GM23338 (cell line): ENCODE measurements at regions not wholly inside any gene's neighbourhood (a gene's known extent, or its start where the extent isn't known, plus 50 kb on each side); places are given as distances from the start of the nearest gene placed in this dataset.

Experiments
- ATAC-seq: fragments of 200-7000 bp; cut with Tn5 transposase; 3 replicates; pipeline ENCODE4 v1.9.1; 2020
- DNase-seq: peaks from one replicate; pipeline ENCODE4 v3.0.0-alpha.2; 2015; ENCODE audit warnings: low spot score
- H2AFZ ChIP-seq: fragments of 200-600 bp; sonication (generic); 2 replicates; pipeline ENCODE4 v1.8.0; 2016; ENCODE audit warnings: antibody characterized with exemption, mild to moderate bottlenecking, moderate library complexity
- H3F3A ChIP-seq: fragments of 200-600 bp; sonication (generic); replicated peaks from 2 replicates; pipeline ENCODE4 v1.8.0; 2017; ENCODE audit warnings: antibody characterized with exemption, mixed run types, low read depth
- H3K27ac ChIP-seq: fragments of 200-600 bp; sonication (generic); 2 replicates; pipeline ENCODE4 v1.6.1; 2016; ENCODE audit warnings: low read depth
- H3K27me3 ChIP-seq: fragments of 200-600 bp; sonication (generic); 2 replicates; pipeline ENCODE4 v1.8.0; 2016; ENCODE audit warnings: mild to moderate bottlenecking, mixed run types, moderate library complexity; ENCODE audit not compliant: insufficient read depth
- H3K36me3 ChIP-seq: fragments of 200-600 bp; sonication (generic); 2 replicates; pipeline ENCODE4 v1.8.0; 2016; ENCODE audit warnings: mild to moderate bottlenecking; ENCODE audit not compliant: insufficient read depth
- H3K4me1 ChIP-seq: fragments of 200-600 bp; sonication (generic); 2 replicates; pipeline ENCODE4 v1.8.0; 2016; ENCODE audit warnings: mild to moderate bottlenecking, moderate library complexity; ENCODE audit not compliant: insufficient read depth
- H3K4me2 ChIP-seq: fragments of 200-600 bp; sonication (generic); 2 replicates; pipeline ENCODE4 v1.7.1; 2017; ENCODE audit warnings: mixed run types
- H3K4me3 ChIP-seq: fragments of 200-600 bp; sonication (generic); 2 replicates; pipeline ENCODE4 v1.6.1; 2016; ENCODE audit warnings: mixed run types
- H3K79me2 ChIP-seq: fragments of 200-600 bp; sonication (generic); replicated peaks from 2 replicates; pipeline ENCODE4 v1.8.0; 2017; ENCODE audit warnings: mild to moderate bottlenecking; ENCODE audit not compliant: insufficient read depth
- H3K9me2 ChIP-seq: fragments of 200-600 bp; sonication (generic); 2 replicates; pipeline ENCODE4 v1.8.0; 2017; ENCODE audit not compliant: insufficient read depth
- H4K20me1 ChIP-seq: fragments of 200-600 bp; sonication (generic); replicated peaks from 2 replicates; pipeline ENCODE4 v1.8.0; 2017; ENCODE audit warnings: mild to moderate bottlenecking; ENCODE audit not compliant: insufficient read depth
- H3K27ac Mint-ChIP-seq: 2 replicates; pipeline ENCODE4 v1.8.0; 2020; ENCODE audit warnings: inconsistent platforms, mild to moderate bottlenecking, moderate library complexity, mixed read lengths
- H3K27me3 Mint-ChIP-seq: 3 replicates; pipeline ENCODE4 v1.8.0; 2022; ENCODE audit warnings: low read depth, mild to moderate bottlenecking, moderate library complexity, mixed read lengths, inconsistent platforms; ENCODE audit not compliant: insufficient read depth, poor library complexity
- H3K36me3 Mint-ChIP-seq: 3 replicates; pipeline ENCODE4 v1.8.0; 2021; ENCODE audit warnings: low read depth, mild to moderate bottlenecking, inconsistent platforms, moderate library complexity, mixed read lengths
- H3K4me1 Mint-ChIP-seq: 3 replicates; pipeline ENCODE4 v1.8.0; 2020; ENCODE audit warnings: mild to moderate bottlenecking, inconsistent platforms, mixed read lengths
- H3K4me3 Mint-ChIP-seq: 3 replicates; pipeline ENCODE4 v1.8.0; 2021; ENCODE audit warnings: moderate library complexity, mild to moderate bottlenecking, inconsistent platforms, mixed read lengths
- H3K9me3 Mint-ChIP-seq: 3 replicates; pipeline ENCODE4 v1.8.0; 2020; ENCODE audit warnings: moderate library complexity, mild to moderate bottlenecking, inconsistent platforms, mixed read lengths
- CREB1 ChIP-seq: fragments of 250-450 bp; sonication (Bioruptor Pico); IDR thresholded peaks from 2 replicates; pipeline ENCODE4 v1.5.0; 2020; ENCODE audit warnings: low read depth, mild to moderate bottlenecking, moderate library complexity
- CTCF ChIP-seq, 2 experiments: fragments of 200-600 bp in 1 of 2; sonication (generic) in 1 of 2; conservative IDR thresholded peaks; 2 replicates each; pipeline versions ENCODE4 v1.5.1 to v1.6.1; 2016 to 2017; ENCODE audit warnings: antibody characterized with exemption in 2 of 2, low read depth in 2 of 2, mild to moderate bottlenecking in 2 of 2, moderate library complexity in 1 of 2
- EZH2 ChIP-seq: fragments of 200-600 bp; sonication (generic); IDR thresholded peaks from one replicate; pipeline ENCODE4 v1.8.0; 2017; ENCODE audit warnings: antibody characterized with exemption, mild to moderate bottlenecking, low read depth; ENCODE audit not compliant: unreplicated experiment
- EZH2phosphoT487 ChIP-seq: fragments of 200-600 bp; sonication (generic); IDR thresholded peaks from one replicate; pipeline ENCODE4 v1.8.1; 2018; ENCODE audit warnings: antibody characterized with exemption; ENCODE audit not compliant: unreplicated experiment
- JUNB ChIP-seq: IDR thresholded peaks from one replicate; pipeline ENCODE4 v1.6.1; 2016; ENCODE audit warnings: antibody characterized with exemption; ENCODE audit not compliant: unreplicated experiment
- NANOG ChIP-seq: IDR thresholded peaks from 2 replicates; pipeline ENCODE4 v1.6.1; 2016; ENCODE audit warnings: antibody characterized with exemption, borderline replicate concordance
- POLR2AphosphoS5 ChIP-seq: IDR thresholded peaks from 2 replicates; pipeline ENCODE4 v1.6.1; 2016; ENCODE audit warnings: antibody characterized with exemption, low read depth
- STAT1 ChIP-seq: IDR thresholded peaks from one replicate; pipeline ENCODE4 v1.6.1; 2016; ENCODE audit warnings: antibody characterized with exemption; ENCODE audit not compliant: unreplicated experiment
- ZNF114 ChIP-seq: fragments of 250-450 bp; sonication (Bioruptor Pico); IDR thresholded peaks from 2 replicates; pipeline ENCODE4 v1.5.0; 2020; ENCODE audit warnings: mild to moderate bottlenecking, moderate library complexity
- ZNF331 ChIP-seq: fragments of 250-450 bp; sonication (Bioruptor Pico); IDR thresholded peaks from 2 replicates; pipeline ENCODE4 v1.5.0; 2020; ENCODE audit warnings: low read depth, mild to moderate bottlenecking, moderate library complexity
- ZNF462 ChIP-seq: fragments of 250-450 bp; sonication (Bioruptor Pico); IDR thresholded peaks from 2 replicates; pipeline ENCODE4 v1.5.0; 2020; ENCODE audit warnings: mild to moderate bottlenecking, moderate library complexity

GRCh38 chr14:21825149-21825743 is 151.6 kb upstream of the OR4E1 start:
- Mint-ChIP-seq H3K9me3 (no peaks in the 10 kb centered on the region), H3K4me1 (peaks cover 10% of the 10 kb centered on the region), H3K27me3 (no peaks in the 10 kb centered on the region), H3K4me3 (no peak overlapping the region), H3K36me3 (no peaks in the 10 kb centered on the region), H3K27ac (no peak overlapping the region)
- no peak overlapping the region for H2AFZ ChIP-seq
- ATAC-seq: peak; percentile 98
- peak; percentile 91 for DNase-seq
- no peaks in the 10 kb centered on the region for H3K36me3 ChIP-seq
- no peaks in the 10 kb centered on the region for H3K27me3 ChIP-seq
- H3K4me2 ChIP-seq: no peak overlapping the region
- no peaks in the 10 kb centered on the region for H3K9me2 ChIP-seq
- no peak overlapping the region for H3K4me3 ChIP-seq
- H4K20me1 ChIP-seq: no peaks in the 10 kb centered on the region
- no peaks in the 10 kb centered on the region for H3K79me2 ChIP-seq
- H3K4me1 ChIP-seq: peaks cover 5% of the 10 kb centered on the region; the same call in 1 of the 2 replicates
- TF ChIP-seq JUNB (no peak), EZH2 (no peak), ZNF114 (CRISPR knock-in tag) (no peak), NANOG (no peak), EZH2phosphoT487 (no peak), ZNF462 (CRISPR knock-in tag) (no peak), CTCF (conservative IDR thresholded peaks at IDR 0.05; ENCODE audit: low read depth in 2 of 2) (peak; percentile 73 to 94), ZNF331 (CRISPR knock-in tag) (no peak), POLR2AphosphoS5 (no peak), STAT1 (no peak), CREB1 (peak; percentile 37; the same call in 1 of the 2 replicates)
- H3F3A ChIP-seq: no peaks in the 10 kb centered on the region
- no peak overlapping the region for H3K27ac ChIP-seq
